Esophagus mucosa (tissue), 1 donor: ENCODE measurements at regions not wholly inside any gene's neighbourhood (a gene's known extent, or its start where the extent isn't known, plus 50 kb on each side); places are given as distances from the start of the nearest gene placed in this dataset.

Experiments
- ATAC-seq: fragments of 200-7000 bp; cut with Tn5 transposase; one replicate; pipeline ENCODE4 v1.9.1; 2020
- donor health status: DM: yes; HTN: yes; CAD: no.

DNA sequence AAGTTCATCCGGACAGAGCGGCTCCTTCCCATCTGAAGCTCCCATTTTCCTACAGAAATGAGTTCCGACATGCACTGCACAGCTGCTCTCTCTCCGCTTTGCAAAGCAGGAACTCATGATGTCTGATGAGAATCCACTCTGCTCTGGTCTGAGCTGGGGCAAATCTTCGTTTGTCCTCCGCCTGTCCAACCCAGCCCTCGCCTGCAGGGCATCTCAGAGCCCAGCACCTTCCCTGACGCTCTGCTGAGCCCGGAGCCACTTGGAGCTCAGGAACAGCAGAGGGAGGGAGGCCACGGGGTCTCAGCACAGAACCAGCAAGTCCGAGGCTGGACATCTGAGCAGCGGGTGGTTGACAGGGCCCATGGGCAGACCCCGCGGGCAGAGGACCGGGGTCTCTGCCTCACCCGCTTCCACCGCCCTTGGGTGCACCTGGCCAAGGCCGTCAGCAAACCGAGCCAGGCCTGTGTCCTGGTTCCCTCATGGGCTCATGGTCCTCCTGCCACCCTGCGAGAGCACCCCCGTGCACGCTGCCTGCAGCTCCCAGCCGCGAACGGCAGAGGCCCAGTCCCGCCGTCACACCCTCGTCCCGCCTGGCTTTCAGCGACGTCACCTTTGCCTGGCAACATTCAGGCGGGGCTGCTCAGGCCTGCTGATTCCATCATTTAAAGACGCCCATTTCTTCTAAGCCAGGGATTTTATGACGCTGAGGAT lies 78.5 kb upstream of the BHLHE23 start:
- ATAC-seq, result peak; percentile 37

DNA sequence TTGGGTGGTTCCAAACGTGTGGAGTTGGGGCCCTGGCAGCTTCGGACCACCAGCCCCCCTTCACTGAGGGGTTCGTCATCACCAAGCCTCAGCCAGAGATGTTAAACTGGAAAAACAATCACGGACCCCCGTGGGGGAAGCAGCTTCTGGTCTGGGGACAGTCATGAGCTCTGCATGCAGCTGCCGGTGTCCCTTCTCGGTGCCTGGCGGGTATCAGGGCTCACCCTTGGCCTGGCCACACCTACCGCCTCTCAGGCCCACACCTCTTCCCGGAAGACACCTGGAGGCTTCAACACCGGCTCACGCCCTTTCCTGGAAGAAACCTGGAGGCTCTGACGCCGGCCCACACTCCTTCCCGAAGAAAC lies 77.8 kb upstream of the BHLHE23 start:
- ATAC-seq, result no peak

GRCh38 chr20:63083831-63084562 lies 77.2 kb upstream of the BHLHE23 start:
- ATAC-seq, result no peak

GRCh38 chr20:63082939-63083735 lies 76.4 kb upstream of the BHLHE23 start:
- ATAC-seq, result no peak

DNA sequence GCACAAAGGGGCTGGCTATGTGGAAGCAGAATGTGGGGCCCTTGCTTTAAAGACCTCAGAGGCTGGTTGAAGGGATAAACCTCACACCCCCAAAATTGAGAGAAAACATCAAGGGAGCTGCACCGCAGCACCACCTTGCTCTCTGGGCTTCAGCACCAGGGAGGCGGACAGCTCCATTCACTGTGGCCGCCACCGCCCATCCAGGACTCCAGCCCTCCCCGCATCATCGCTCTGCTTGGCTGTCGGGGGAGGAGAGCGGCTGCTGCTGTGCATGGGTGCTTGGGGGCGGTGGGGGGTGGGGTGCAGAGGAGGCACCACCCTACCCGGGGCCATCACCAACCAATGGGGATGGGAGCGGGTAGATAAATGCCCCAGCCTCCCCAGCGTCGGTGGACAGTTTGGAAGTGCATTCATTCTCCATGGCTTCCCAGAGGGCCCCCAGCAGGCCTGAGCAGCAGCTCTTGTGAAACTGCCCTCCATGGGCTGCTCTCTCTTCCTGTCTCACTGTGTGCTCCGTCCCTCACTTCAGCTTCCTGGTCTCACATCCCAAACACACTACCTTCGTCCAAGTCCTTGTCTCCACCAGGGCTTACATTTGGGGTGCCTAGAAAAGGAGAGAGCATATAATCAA lies 75.7 kb upstream of the BHLHE23 start:
- peak; percentile 53 for ATAC-seq

DNA sequence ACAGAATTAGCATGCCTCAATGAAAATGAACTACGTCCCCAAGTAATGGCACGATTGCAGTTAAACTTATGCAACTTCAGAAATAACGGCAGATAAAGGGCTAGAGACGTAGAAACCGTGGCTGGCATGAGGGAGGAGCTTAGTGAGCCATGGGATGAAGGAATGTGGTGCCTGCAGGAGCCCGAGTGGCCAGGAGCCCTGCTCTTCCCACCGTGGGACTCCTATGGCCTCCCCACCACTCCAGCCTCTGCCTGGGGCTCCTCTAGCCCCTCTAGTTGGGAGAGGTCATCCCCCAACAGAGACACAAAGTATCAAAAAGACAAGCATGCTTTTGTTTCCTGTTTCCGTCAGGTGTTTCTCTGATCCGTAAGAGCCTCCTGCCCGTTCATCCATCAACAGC lies 75.1 kb upstream of the BHLHE23 start:
- no peak for ATAC-seq

DNA sequence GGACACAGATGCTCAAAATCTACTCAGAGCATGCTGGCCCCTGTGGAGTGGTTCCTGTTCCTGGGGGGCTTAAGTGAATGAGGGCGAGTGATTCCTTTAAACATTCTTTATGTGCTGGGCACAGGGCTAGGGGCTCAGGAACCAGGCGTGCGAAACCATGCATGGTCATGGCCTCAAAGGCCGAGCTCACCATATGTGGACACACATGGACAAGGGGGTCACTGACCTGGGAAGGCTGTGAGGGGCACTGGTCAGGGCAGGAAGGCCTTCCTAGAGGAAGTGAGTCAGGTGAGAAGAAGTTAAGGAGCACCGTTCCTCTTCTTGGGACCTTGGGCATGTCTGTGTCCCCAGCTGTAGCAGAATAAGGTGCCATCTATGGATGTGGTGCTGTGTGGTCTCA lies 74.6 kb upstream of the BHLHE23 start:
- no peak for ATAC-seq

GRCh38 chr20:63080811-63081210 lies 74.0 kb upstream of the BHLHE23 start:
- ATAC-seq, result no peak

- ATAC-seq, result no peak
These were observed 73.6 kb upstream of the BHLHE23 start for GRCh38 chr20:63080411-63080810.

- ATAC-seq, result no peak
These were observed 73.2 kb upstream of the BHLHE23 start for GRCh38 chr20:63079971-63080370.

GRCh38 chr20:63077705-63078104 lies 70.9 kb upstream of the BHLHE23 start:
- ATAC-seq, result no peak

- ATAC-seq, result no peak
These were observed 69.7 kb upstream of the BHLHE23 start for GRCh38 chr20:63076421-63076820.

GRCh38 chr20:63074631-63075030 lies 67.9 kb upstream of the BHLHE23 start:
- no peak for ATAC-seq

GRCh38 chr20:63074182-63074581 lies 67.4 kb upstream of the BHLHE23 start:
- ATAC-seq, result no peak

- ATAC-seq, result peak; percentile 11
These were observed 66.9 kb upstream of the BHLHE23 start for GRCh38 chr20:63073738-63074065.

GRCh38 chr20:63072991-63073737 lies 66.4 kb upstream of the BHLHE23 start:
- no peak for ATAC-seq

- ATAC-seq, result peak; percentile 24
These were observed 65.5 kb upstream of the BHLHE23 start for GRCh38 chr20:63072231-63072791.

GRCh38 chr20:63071541-63072181 lies 64.9 kb upstream of the BHLHE23 start:
- no peak for ATAC-seq

GRCh38 chr20:63070771-63071540 lies 64.2 kb upstream of the BHLHE23 start:
- no peak for ATAC-seq

DNA sequence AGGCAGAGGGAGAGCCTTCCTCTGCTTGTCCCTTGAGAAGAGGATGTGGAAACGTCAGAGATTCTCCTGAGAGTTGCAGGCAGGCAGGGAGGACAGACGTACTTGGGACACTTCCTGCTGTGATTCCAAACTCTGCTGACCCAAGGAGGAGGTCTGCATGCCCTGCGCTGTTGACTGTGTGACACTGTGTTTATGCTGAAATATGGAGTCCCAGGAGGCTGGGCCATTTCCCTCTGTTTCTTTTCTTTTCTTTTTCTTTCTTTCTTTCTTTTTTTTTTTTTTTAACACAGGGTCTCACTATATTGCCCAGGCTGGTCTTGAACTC lies 63.5 kb upstream of the BHLHE23 start:
- no peak for ATAC-seq
